ENCODE measurements at regions not wholly inside any gene's neighbourhood (a gene's known extent, or its start where the extent isn't known, plus 50 kb on each side); places are given as distances from the start of the nearest gene placed in this dataset.

- Histone ChIP-seq H3K27ac (ENCODE audit: low read length) (no peak overlapping the region), H3K4me3 (ENCODE audit: low read length) (no peak overlapping the region), H3K9ac (ENCODE audit: low read depth, low read length) (no peak overlapping the region), H3K27me3 (ENCODE audit: insufficient read depth, low read length) (no peaks in the 10 kb centered on the region), H3K9me3 (ENCODE audit: insufficient read depth, low read depth, low read length) (no peaks in the 10 kb centered on the region), H3K4me1 (ENCODE audit: insufficient read depth, low read length) (no peaks in the 10 kb centered on the region), H3K36me3 (ENCODE audit: insufficient read depth, low read depth, low read length) (no peaks in the 10 kb centered on the region)
Observed at GRCh38 chr21:16258844-16259611, 529.2 kb downstream of the USP25 start.

GRCh38 chr21:16262091-16262490 is 532.3 kb downstream of the USP25 start:
- H3K36me3 ChIP-seq (ENCODE audit: insufficient read depth, low read depth, low read length): no peaks in the 10 kb centered on the region
- no peaks in the 10 kb centered on the region for H3K27me3 ChIP-seq (ENCODE audit: insufficient read depth, low read length)
- no peak overlapping the region for H3K27ac ChIP-seq (ENCODE audit: low read length)
- H3K4me1 ChIP-seq (ENCODE audit: insufficient read depth, low read length): no peaks in the 10 kb centered on the region
- H3K9ac ChIP-seq (ENCODE audit: low read depth, low read length): no peak overlapping the region
- no peak overlapping the region for H3K4me3 ChIP-seq (ENCODE audit: low read length)
- no peaks in the 10 kb centered on the region for H3K9me3 ChIP-seq (ENCODE audit: insufficient read depth, low read depth, low read length)

- Histone ChIP-seq H3K9ac (ENCODE audit: low read depth, low read length) (no peak overlapping the region), H3K36me3 (ENCODE audit: insufficient read depth, low read depth, low read length) (no peaks in the 10 kb centered on the region), H3K27me3 (ENCODE audit: insufficient read depth, low read length) (no peaks in the 10 kb centered on the region), H3K27ac (ENCODE audit: low read length) (no peak overlapping the region), H3K4me1 (ENCODE audit: insufficient read depth, low read length) (no peaks in the 10 kb centered on the region), H3K9me3 (ENCODE audit: insufficient read depth, low read depth, low read length) (no peaks in the 10 kb centered on the region), H3K4me3 (ENCODE audit: low read length) (no peak overlapping the region)
Observed at GRCh38 chr21:16264319-16264718, 534.5 kb downstream of the USP25 start.

- Histone ChIP-seq H3K27me3 (ENCODE audit: insufficient read depth, low read length) (no peaks in the 10 kb centered on the region), H3K4me3 (ENCODE audit: low read length) (no peak overlapping the region), H3K27ac (ENCODE audit: low read length) (no peak overlapping the region), H3K9me3 (ENCODE audit: insufficient read depth, low read depth, low read length) (no peaks in the 10 kb centered on the region), H3K4me1 (ENCODE audit: insufficient read depth, low read length) (no peaks in the 10 kb centered on the region), H3K9ac (ENCODE audit: low read depth, low read length) (no peak overlapping the region), H3K36me3 (ENCODE audit: insufficient read depth, low read depth, low read length) (no peaks in the 10 kb centered on the region)
Observed at GRCh38 chr21:16269476-16269875, 539.7 kb downstream of the USP25 start.

GRCh38 chr21:16279731-16280581 is 550.2 kb downstream of the USP25 start:
- H3K4me1 ChIP-seq (ENCODE audit: insufficient read depth, low read length): peaks cover 38% of the 10 kb centered on the region
- no peaks in the 10 kb centered on the region for H3K9me3 ChIP-seq (ENCODE audit: insufficient read depth, low read depth, low read length)
- no peaks in the 10 kb centered on the region for H3K27me3 ChIP-seq (ENCODE audit: insufficient read depth, low read length)
- H3K9ac ChIP-seq (ENCODE audit: low read depth, low read length): peak overlapping the region; percentile 52; the same call in 1 of the 2 replicates
- peak overlapping the region; percentile 8 for H3K27ac ChIP-seq (ENCODE audit: low read length)
- H3K4me3 ChIP-seq (ENCODE audit: low read length): peak overlapping the region; percentile 45; the same call in 1 of the 2 replicates
- H3K36me3 ChIP-seq (ENCODE audit: insufficient read depth, low read depth, low read length): no peaks in the 10 kb centered on the region

GRCh38 chr21:16280686-16281091 is 550.9 kb downstream of the USP25 start:
- Histone ChIP-seq H3K27me3 (ENCODE audit: insufficient read depth, low read length) (no peaks in the 10 kb centered on the region), H3K9me3 (ENCODE audit: insufficient read depth, low read depth, low read length) (no peaks in the 10 kb centered on the region), H3K4me3 (ENCODE audit: low read length) (peak overlapping the region; percentile 45; the same call in 1 of the 2 replicates), H3K4me1 (ENCODE audit: insufficient read depth, low read length) (peaks cover 38% of the 10 kb centered on the region), H3K9ac (ENCODE audit: low read depth, low read length) (peak overlapping the region; percentile 52; the same call in 1 of the 2 replicates), H3K36me3 (ENCODE audit: insufficient read depth, low read depth, low read length) (no peaks in the 10 kb centered on the region), H3K27ac (ENCODE audit: low read length) (peak overlapping the region; percentile 8)

- Histone ChIP-seq H3K27me3 (ENCODE audit: insufficient read depth, low read length) (no peaks in the 10 kb centered on the region), H3K9me3 (ENCODE audit: insufficient read depth, low read depth, low read length) (no peaks in the 10 kb centered on the region), H3K9ac (ENCODE audit: low read depth, low read length) (no peak overlapping the region), H3K27ac (ENCODE audit: low read length) (no peak overlapping the region), H3K4me1 (ENCODE audit: insufficient read depth, low read length) (peaks cover 38% of the 10 kb centered on the region), H3K4me3 (ENCODE audit: low read length) (no peak overlapping the region), H3K36me3 (ENCODE audit: insufficient read depth, low read depth, low read length) (no peaks in the 10 kb centered on the region)
Observed at GRCh38 chr21:16283516-16283915, 553.7 kb downstream of the USP25 start.

- Histone ChIP-seq H3K27ac (ENCODE audit: low read length) (no peak overlapping the region), H3K9me3 (ENCODE audit: insufficient read depth, low read depth, low read length) (no peaks in the 10 kb centered on the region), H3K27me3 (ENCODE audit: insufficient read depth, low read length) (no peaks in the 10 kb centered on the region)
Observed at GRCh38 chr21:16285605-16286126, 555.9 kb downstream of the USP25 start.

GRCh38 chr21:16287046-16287445 is 557.3 kb downstream of the USP25 start:
- no peak overlapping the region for H3K4me3 ChIP-seq (ENCODE audit: low read length)
- no peaks in the 10 kb centered on the region for H3K36me3 ChIP-seq (ENCODE audit: insufficient read depth, low read depth, low read length)
- no peak overlapping the region for H3K9ac ChIP-seq (ENCODE audit: low read depth, low read length)
- H3K4me1 ChIP-seq (ENCODE audit: insufficient read depth, low read length): peaks cover 12% of the 10 kb centered on the region
- no peak overlapping the region for H3K27ac ChIP-seq (ENCODE audit: low read length)
- no peaks in the 10 kb centered on the region for H3K27me3 ChIP-seq (ENCODE audit: insufficient read depth, low read length)
- H3K9me3 ChIP-seq (ENCODE audit: insufficient read depth, low read depth, low read length): no peaks in the 10 kb centered on the region

More at GRCh38 chr21:16285605-16286126, 555.9 kb downstream of the USP25 start:
- no peak overlapping the region for H3K4me3 ChIP-seq (ENCODE audit: low read length)
- no peak overlapping the region for H3K9ac ChIP-seq (ENCODE audit: low read depth, low read length)
- no peaks in the 10 kb centered on the region for H3K36me3 ChIP-seq (ENCODE audit: insufficient read depth, low read depth, low read length)
- peaks cover 26% of the 10 kb centered on the region for H3K4me1 ChIP-seq (ENCODE audit: insufficient read depth, low read length)

- H3K4me1 ChIP-seq (ENCODE audit: insufficient read depth, low read length): no peaks in the 10 kb centered on the region
- H3K27ac ChIP-seq (ENCODE audit: low read length): no peak overlapping the region
- H3K9ac ChIP-seq (ENCODE audit: low read depth, low read length): no peak overlapping the region
- no peaks in the 10 kb centered on the region for H3K36me3 ChIP-seq (ENCODE audit: insufficient read depth, low read depth, low read length)
- no peaks in the 10 kb centered on the region for H3K9me3 ChIP-seq (ENCODE audit: insufficient read depth, low read depth, low read length)
- H3K4me3 ChIP-seq (ENCODE audit: low read length): no peak overlapping the region
- H3K27me3 ChIP-seq (ENCODE audit: insufficient read depth, low read length): no peaks in the 10 kb centered on the region
Observed at GRCh38 chr21:16291296-16291695, 561.5 kb downstream of the USP25 start.

GRCh38 chr21:16294128-16294527 is 564.3 kb downstream of the USP25 start:
- Histone ChIP-seq H3K4me1 (ENCODE audit: insufficient read depth, low read length) (no peaks in the 10 kb centered on the region), H3K27me3 (ENCODE audit: insufficient read depth, low read length) (no peaks in the 10 kb centered on the region), H3K4me3 (ENCODE audit: low read length) (no peak overlapping the region), H3K9ac (ENCODE audit: low read depth, low read length) (no peak overlapping the region), H3K27ac (ENCODE audit: low read length) (no peak overlapping the region), H3K9me3 (ENCODE audit: insufficient read depth, low read depth, low read length) (no peaks in the 10 kb centered on the region), H3K36me3 (ENCODE audit: insufficient read depth, low read depth, low read length) (no peaks in the 10 kb centered on the region)
